Neural cell (in vitro differentiated cells): ENCODE measurements at regions not wholly inside any gene's neighbourhood (a gene's known extent, or its start where the extent isn't known, plus 50 kb on each side); places are given as distances from the start of the nearest gene placed in this dataset.

Source experiments
- H2AFZ ChIP-seq: fragments of 200-600, 300-800 bp; sonication (generic), shearing (Covaris generic); 2 replicates; pipeline ENCODE4 v1.6.0; 2014; ENCODE audit warnings: low read depth, mild to moderate bottlenecking, antibody characterized with exemption, low read length, moderate library complexity
- H3F3A ChIP-seq: fragments of 200-600 bp; shearing (Covaris generic); 2 replicates; pipeline ENCODE4 v1.6.1; 2016; ENCODE audit warnings: mild to moderate bottlenecking, moderate library complexity, mixed read lengths, antibody characterized with exemption, low read length; ENCODE audit not compliant: insufficient read depth, poor library complexity, severe bottlenecking
- H3K27ac ChIP-seq: fragments of 200-600, 300-800 bp; sonication (generic), shearing (Covaris generic); 2 replicates; pipeline ENCODE4 v1.5.1; 2014; ENCODE audit warnings: mild to moderate bottlenecking, low read length, moderate library complexity
- H3K27me3 ChIP-seq: fragments of 300-800, 200-600 bp; sonication (generic), shearing (Covaris generic); 2 replicates; pipeline ENCODE4 v1.6.0; 2014; ENCODE audit warnings: mild to moderate bottlenecking, low read depth, low read length, moderate library complexity; ENCODE audit not compliant: insufficient read depth
- H3K36me3 ChIP-seq: fragments of 300-800, 200-600 bp; sonication (generic), shearing (Covaris generic); 2 replicates; pipeline ENCODE4 v1.5.1; 2014; ENCODE audit warnings: mild to moderate bottlenecking, antibody characterized with exemption, low read length, moderate library complexity; ENCODE audit not compliant: insufficient read depth
- H3K4me2 ChIP-seq: fragments of 300-800, 200-600 bp; sonication (generic), shearing (Covaris generic); 2 replicates; pipeline ENCODE4 v1.6.0; 2014; ENCODE audit warnings: mild to moderate bottlenecking, low read length
- H3K4me3 ChIP-seq: fragments of 300-800, 200-600 bp; sonication (generic), shearing (Covaris generic); 2 replicates; pipeline ENCODE4 v1.5.1; 2014; ENCODE audit warnings: mild to moderate bottlenecking, low read length, moderate library complexity
- H3K79me2 ChIP-seq: fragments of 200-600 bp; shearing (Covaris generic); replicated peaks from 2 replicates; pipeline ENCODE4 v1.6.0; 2014; ENCODE audit warnings: mild to moderate bottlenecking, low read length, moderate library complexity; ENCODE audit not compliant: insufficient read depth
- H3K9ac ChIP-seq: fragments of 300-800, 200-600 bp; sonication (generic), shearing (Covaris generic); 2 replicates; pipeline ENCODE4 v1.6.1; 2016; ENCODE audit warnings: mild to moderate bottlenecking, low read length, mixed read lengths
- H3K9me2 ChIP-seq: fragments of 200-600 bp; shearing (Covaris generic); 2 replicates; pipeline ENCODE4 v1.6.1; 2016; ENCODE audit warnings: mild to moderate bottlenecking, low read length, mixed read lengths; ENCODE audit not compliant: insufficient read depth
- H3K9me3 ChIP-seq: fragments of 200-600, 300-800 bp; sonication (generic), shearing (Covaris generic); 2 replicates; pipeline ENCODE4 v1.6.1; 2016; ENCODE audit warnings: mild to moderate bottlenecking, mixed run types, low read length, moderate library complexity, mixed read lengths
- H4K20me1 ChIP-seq: fragments of 200-600 bp; shearing (Covaris generic); 2 replicates; pipeline ENCODE4 v1.6.1; 2016; ENCODE audit warnings: mild to moderate bottlenecking, mixed run types; ENCODE audit not compliant: insufficient read depth
- CTCF ChIP-seq: fragments of 450-650 bp; IDR thresholded peaks from 2 replicates; pipeline ENCODE4 v1.5.1; 2014; ENCODE audit warnings: antibody characterized with exemption, mild to moderate bottlenecking, moderate library complexity; ENCODE audit not compliant: poor library complexity, severe bottlenecking
- EP300 ChIP-seq: fragments of 450-650 bp; conservative IDR thresholded peaks from 2 replicates; pipeline ENCODE4 v1.6.1; 2014; ENCODE audit warnings: antibody characterized with exemption, mild to moderate bottlenecking, moderate library complexity; ENCODE audit not compliant: poor library complexity, severe bottlenecking
- EZH2 ChIP-seq: fragments of 200-600, 300-800 bp; shearing (Covaris generic), sonication (generic); IDR thresholded peaks from 2 replicates; pipeline ENCODE4 v1.6.1; 2014; ENCODE audit warnings: antibody characterized with exemption, low read length, borderline replicate concordance, mild to moderate bottlenecking; ENCODE audit not compliant: insufficient read depth, poor library complexity, severe bottlenecking
- MXI1 ChIP-seq: fragments of 450-650 bp; conservative IDR thresholded peaks from 2 replicates; pipeline ENCODE4 v1.6.1; 2014; ENCODE audit warnings: antibody characterized with exemption, mild to moderate bottlenecking; ENCODE audit not compliant: poor library complexity, severe bottlenecking
- POLR2AphosphoS5 ChIP-seq: IDR thresholded peaks from 2 replicates; pipeline ENCODE4 v1.6.1; 2012
- RAD21 ChIP-seq: fragments of 450-650 bp; conservative IDR thresholded peaks from 2 replicates; pipeline ENCODE4 v1.6.1; 2014; ENCODE audit warnings: antibody characterized with exemption, mild to moderate bottlenecking, moderate library complexity
- REST ChIP-seq: IDR thresholded peaks from 2 replicates; pipeline ENCODE4 v1.6.1; 2012; ENCODE audit warnings: borderline replicate concordance
- SMC3 ChIP-seq: fragments of 450-650 bp; conservative IDR thresholded peaks from 2 replicates; pipeline ENCODE4 v1.6.1; 2014; ENCODE audit warnings: antibody characterized with exemption, mild to moderate bottlenecking, moderate library complexity; ENCODE audit not compliant: poor library complexity
- TAF1 ChIP-seq: IDR thresholded peaks from 2 replicates; pipeline ENCODE4 v1.6.1; 2012; ENCODE audit warnings: low read depth

DNA sequence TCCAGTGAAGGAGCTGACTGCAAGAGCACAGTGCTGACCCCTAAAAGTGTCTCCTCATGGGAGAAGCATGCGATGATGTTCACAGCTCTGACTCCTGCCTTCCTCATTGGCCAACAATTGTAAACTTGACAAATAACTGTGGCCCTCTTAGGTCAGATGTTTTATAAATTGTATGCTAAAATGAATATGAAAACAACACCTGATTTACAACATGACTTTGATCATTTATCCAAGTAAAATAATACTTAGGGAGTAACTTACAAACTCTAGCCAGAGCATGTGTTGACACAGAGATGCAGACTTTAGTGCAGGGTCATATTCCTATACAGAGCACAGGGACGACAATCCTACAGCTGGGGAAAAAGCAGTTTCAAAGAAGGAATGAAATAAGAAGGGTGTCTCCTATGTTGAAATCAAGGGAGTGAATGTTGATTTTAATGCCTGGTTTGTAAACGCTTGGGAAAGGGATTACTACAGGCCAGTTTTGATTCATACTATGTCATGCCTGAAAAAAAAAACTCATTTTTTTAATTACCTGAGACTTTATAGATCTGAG lies 391.4 kb upstream of the AKR1E2 start:
- no peaks in the 10 kb centered on the region for H3K36me3 ChIP-seq
- no peaks in the 10 kb centered on the region for H3K9me2 ChIP-seq
- H3K4me2 ChIP-seq, result no peak overlapping the region
- H3K9ac ChIP-seq, result no peak overlapping the region
- H2AFZ ChIP-seq, result no peak overlapping the region
- H3F3A ChIP-seq, result no peaks in the 10 kb centered on the region
- TF ChIP-seq POLR2AphosphoS5, result no peak
- TF ChIP-seq RAD21, result no peak
- TF ChIP-seq SMC3, result no peak
- no peak for TF ChIP-seq EZH2
- no peak for TF ChIP-seq REST
- TF ChIP-seq MXI1, result no peak
- TF ChIP-seq EP300, result no peak
- TF ChIP-seq TAF1, result no peak
- TF ChIP-seq CTCF, result no peak
- H4K20me1 ChIP-seq, result no peaks in the 10 kb centered on the region
- H3K27me3 ChIP-seq, result no peaks in the 10 kb centered on the region
- no peak overlapping the region for H3K4me3 ChIP-seq
- H3K27ac ChIP-seq, result no peak overlapping the region
- no peaks in the 10 kb centered on the region for H3K9me3 ChIP-seq
- no peaks in the 10 kb centered on the region for H3K79me2 ChIP-seq

DNA sequence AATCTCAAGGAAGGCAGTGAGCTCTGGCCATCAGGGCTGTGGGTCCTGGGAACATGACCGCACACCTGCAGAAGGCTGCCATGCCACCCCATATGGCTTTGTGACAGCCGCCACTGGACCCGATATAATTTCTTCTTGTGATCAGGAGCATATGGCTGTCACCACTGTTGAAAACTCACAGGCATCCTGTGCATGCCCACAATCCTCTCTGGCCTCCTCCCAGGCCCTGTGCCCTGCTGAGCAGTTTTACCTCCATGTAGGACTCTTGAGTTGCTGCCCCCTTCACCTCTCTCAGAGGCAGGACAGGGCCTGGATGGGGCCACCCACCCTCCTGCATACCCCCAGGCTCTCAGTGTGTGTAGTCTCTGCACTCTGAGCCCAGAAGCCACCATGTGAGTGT lies 391.9 kb upstream of the AKR1E2 start:
- no peak overlapping the region for H3K4me2 ChIP-seq
- no peaks in the 10 kb centered on the region for H3K79me2 ChIP-seq
- H3K36me3 ChIP-seq, result no peaks in the 10 kb centered on the region
- H3K27me3 ChIP-seq, result no peaks in the 10 kb centered on the region
- no peaks in the 10 kb centered on the region for H3K9me2 ChIP-seq
- H2AFZ ChIP-seq, result no peak overlapping the region
- H4K20me1 ChIP-seq, result no peaks in the 10 kb centered on the region
- H3K4me3 ChIP-seq, result no peak overlapping the region
- H3F3A ChIP-seq, result no peaks in the 10 kb centered on the region
- TF ChIP-seq EP300, result no peak
- TF ChIP-seq POLR2AphosphoS5, result no peak
- H3K9ac ChIP-seq, result no peak overlapping the region
- no peaks in the 10 kb centered on the region for H3K9me3 ChIP-seq
- H3K27ac ChIP-seq, result no peak overlapping the region
